ENCODE measurements at regions not wholly inside any gene's neighbourhood (a gene's known extent, or its start where the extent isn't known, plus 50 kb on each side); places are given as distances from the start of the nearest gene placed in this dataset.

DNA sequence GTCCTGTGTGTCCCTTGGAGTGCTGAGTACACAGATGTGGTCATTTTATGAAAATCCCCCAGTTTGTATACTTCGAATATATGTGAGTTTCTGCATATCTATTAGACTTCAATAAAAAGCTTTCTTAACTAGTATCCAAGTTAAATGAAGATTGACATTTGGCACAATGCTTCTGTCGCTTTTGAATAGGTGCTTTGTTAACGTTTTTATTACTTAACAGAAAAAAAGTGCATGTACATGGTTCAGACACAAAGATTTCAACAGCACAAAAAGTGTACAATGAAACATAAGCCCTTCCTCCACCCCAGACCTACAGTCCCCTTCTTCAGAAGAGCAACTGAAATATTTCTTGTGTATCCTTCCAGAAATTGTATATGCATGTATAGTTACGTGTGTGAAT lies 427.4 kb upstream of the PROK2 start:
- no peaks in the 10 kb centered on the region for H4K20me1 ChIP-seq (replicated peaks; ENCODE audit: control insufficient read depth, extremely low read depth, insufficient read depth, low read length)
- dilution Hi-C loops (cut with MboI; ENCODE audit: extremely low pct_ligation_motif_present, low sequenced_read_pairs) = no loop called here

More for the DNA sequence above, 427.4 kb upstream of the PROK2 start:
- CTCF ChIA-PET = no interaction called here
- no TSS peak for BruUV-seq (replicated peaks)
- no peak overlapping the region for H3K9ac ChIP-seq (replicated peaks; ENCODE audit: extremely low read depth, insufficient read depth, low read length)
- no peak overlapping the region for H3K27ac ChIP-seq (ENCODE audit: insufficient read depth, low read depth, low read length)
- H3K9me3 ChIP-seq (replicated peaks; ENCODE audit: control insufficient read depth, insufficient read depth, low read length) = no peaks in the 10 kb centered on the region
- peaks cover 0 to 2% of the 10 kb centered on the region in 2 experiments for H3K27me3 ChIP-seq (ENCODE audit: control insufficient read depth in 2 of 2, insufficient read depth in 2 of 2, low read length in 2 of 2)
- no peak overlapping the region for H3K4me3 ChIP-seq (replicated peaks in 1 of 3; ENCODE audit: insufficient read depth in 1 of 3, low read depth in 1 of 3, low read length in 3 of 3)
- no peak for FAIRE-seq
- TF ChIP-seq POLR2A (IDR thresholded peaks at IDR 0.05; ENCODE audit: low read depth, low read length) = no peak
- TF ChIP-seq JUN (IDR thresholded peaks at IDR 0.05; ENCODE audit: borderline replicate concordance, insufficient read depth, insufficient read length, low read depth) = no peak
- no peak for TF ChIP-seq POLR2AphosphoS5 (IDR thresholded peaks at IDR 0.05; ENCODE audit: insufficient read depth, low read depth, low read length)
- TF ChIP-seq FOS (IDR thresholded peaks at IDR 0.05; ENCODE audit: borderline replicate concordance, insufficient read depth, low read length) = no peak
- TF ChIP-seq, protein P1, sequence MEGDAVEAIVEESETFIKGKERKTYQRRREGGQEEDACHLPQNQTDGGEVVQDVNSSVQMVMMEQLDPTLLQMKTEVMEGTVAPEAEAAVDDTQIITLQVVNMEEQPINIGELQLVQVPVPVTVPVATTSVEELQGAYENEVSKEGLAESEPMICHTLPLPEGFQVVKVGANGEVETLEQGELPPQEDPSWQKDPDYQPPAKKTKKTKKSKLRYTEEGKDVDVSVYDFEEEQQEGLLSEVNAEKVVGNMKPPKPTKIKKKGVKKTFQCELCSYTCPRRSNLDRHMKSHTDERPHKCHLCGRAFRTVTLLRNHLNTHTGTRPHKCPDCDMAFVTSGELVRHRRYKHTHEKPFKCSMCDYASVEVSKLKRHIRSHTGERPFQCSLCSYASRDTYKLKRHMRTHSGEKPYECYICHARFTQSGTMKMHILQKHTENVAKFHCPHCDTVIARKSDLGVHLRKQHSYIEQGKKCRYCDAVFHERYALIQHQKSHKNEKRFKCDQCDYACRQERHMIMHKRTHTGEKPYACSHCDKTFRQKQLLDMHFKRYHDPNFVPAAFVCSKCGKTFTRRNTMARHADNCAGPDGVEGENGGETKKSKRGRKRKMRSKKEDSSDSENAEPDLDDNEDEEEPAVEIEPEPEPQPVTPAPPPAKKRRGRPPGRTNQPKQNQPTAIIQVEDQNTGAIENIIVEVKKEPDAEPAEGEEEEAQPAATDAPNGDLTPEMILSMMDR (IDR thresholded peaks at IDR 0.05; ENCODE audit: extremely low read depth in 1 of 2, insufficient read depth in 1 of 2, low read depth in 1 of 2, low read length in 2 of 2) = no peak
- TF ChIP-seq GATA2 (IDR thresholded peaks at IDR 0.05; ENCODE audit: insufficient read depth, insufficient read length, low read depth, low read length) = no peak
- TF ChIP-seq MYC (IDR thresholded peaks at IDR 0.05; ENCODE audit: low read depth, low read length) = no peak
- TF ChIP-seq, protein P2, sequence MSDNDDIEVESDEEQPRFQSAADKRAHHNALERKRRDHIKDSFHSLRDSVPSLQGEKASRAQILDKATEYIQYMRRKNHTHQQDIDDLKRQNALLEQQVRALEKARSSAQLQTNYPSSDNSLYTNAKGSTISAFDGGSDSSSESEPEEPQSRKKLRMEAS (IDR thresholded peaks at IDR 0.05; ENCODE audit: insufficient read depth, insufficient read length) = no peak
- TF ChIP-seq EZH2 (IDR thresholded peaks at IDR 0.05; ENCODE audit: borderline replicate concordance, low read depth, low read length, severe bottlenecking) = no peak
- H3K4me2 ChIP-seq (ENCODE audit: insufficient read depth, low read length) = no peak overlapping the region
- intact Hi-C loops (cut with micrococcal nuclease) = no loop called here
- no peaks in the 10 kb centered on the region for H3K36me3 ChIP-seq (ENCODE audit: control insufficient read depth in 2 of 2, extremely low read depth in 1 of 2, insufficient read depth in 2 of 2, low read length in 2 of 2)
- H3K4me1 ChIP-seq (ENCODE audit: control insufficient read depth, extremely low read depth, insufficient read depth, low read length) = no peaks in the 10 kb centered on the region
- no peaks in the 10 kb centered on the region for H3K9me1 ChIP-seq (replicated peaks; ENCODE audit: control insufficient read depth, extremely low read depth, insufficient read depth, low read length)
- no peaks in the 10 kb centered on the region for H3K79me2 ChIP-seq (ENCODE audit: control insufficient read depth, insufficient read depth, low read length)
- POLR2A ChIA-PET = no interaction called here
- no peak for DNase-seq (ENCODE audit: low read depth, low spot score)
- H2AFZ ChIP-seq (ENCODE audit: low read depth, low read length) = no peak overlapping the region

Data from endothelial cell of umbilical vein (primary cell).